ENCODE measurements at regions not wholly inside any gene's neighbourhood (a gene's known extent, or its start where the extent isn't known, plus 50 kb on each side); places are given as distances from the start of the nearest gene placed in this dataset.
"Not testable (repeated sequence)": the region's sequence is repeated elsewhere in the genome, so short reads cannot be mapped to it uniquely, and the experiment has no call there.

- peak; percentile 13 for DNase-seq (ENCODE audit: low read depth)
These were observed 112.5 kb downstream of the FAM50B start for GRCh38 chr6:3961581-3962215.

GRCh38 chr6:3962291-3963280 lies 113.4 kb downstream of the FAM50B start:
- DNase-seq (ENCODE audit: low read depth), result peak; percentile 18

GRCh38 chr6:3963426-3963825 lies 114.3 kb downstream of the FAM50B start:
- no peak for DNase-seq (ENCODE audit: low read depth)

GRCh38 chr6:3965071-3965718 lies 113.7 kb downstream of the FAM217A start:
- no peak for DNase-seq (ENCODE audit: low read depth)

- DNase-seq (ENCODE audit: low read depth), result no peak
These were observed 112.5 kb downstream of the FAM217A start for GRCh38 chr6:3966426-3966825.

GRCh38 chr6:3970097-3970496 lies 108.8 kb downstream of the FAM217A start:
- no peak for DNase-seq (ENCODE audit: low read depth)

GRCh38 chr6:3973152-3973551 lies 105.8 kb downstream of the FAM217A start:
- DNase-seq (ENCODE audit: low read depth), result not testable (repeated sequence)

GRCh38 chr6:3977875-3978711 lies 100.8 kb downstream of the FAM217A start:
- peak; percentile 76 for DNase-seq (ENCODE audit: low read depth)

- DNase-seq (ENCODE audit: low read depth), result not testable (repeated sequence)
These were observed 100.0 kb downstream of the FAM217A start for GRCh38 chr6:3978966-3979365.

- DNase-seq (ENCODE audit: low read depth), result no peak
These were observed 97.0 kb downstream of the FAM217A start for GRCh38 chr6:3981917-3982316.

GRCh38 chr6:3983778-3984177 lies 95.2 kb downstream of the FAM217A start:
- no peak for DNase-seq (ENCODE audit: low read depth)

GRCh38 chr6:3984494-3984893 lies 94.4 kb downstream of the FAM217A start:
- DNase-seq (ENCODE audit: low read depth), result no peak

GRCh38 chr6:3986241-3986640 lies 92.7 kb downstream of the FAM217A start:
- no peak for DNase-seq (ENCODE audit: low read depth)

GRCh38 chr6:3987053-3987452 lies 91.9 kb downstream of the FAM217A start:
- no peak for DNase-seq (ENCODE audit: low read depth)

GRCh38 chr6:3987576-3987975 lies 91.4 kb downstream of the FAM217A start:
- no peak for DNase-seq (ENCODE audit: low read depth)

GRCh38 chr6:3990692-3991491 lies 88.0 kb downstream of the FAM217A start:
- peak; percentile 89 for DNase-seq (ENCODE audit: low read depth)

GRCh38 chr6:3991941-3992340 lies 87.0 kb downstream of the FAM217A start:
- no peak for DNase-seq (ENCODE audit: low read depth)

- DNase-seq (ENCODE audit: low read depth), result no peak
These were observed 82.6 kb downstream of the FAM217A start for GRCh38 chr6:3996349-3996748.

GRCh38 chr6:3997177-3997770 lies 81.7 kb downstream of the FAM217A start:
- peak; percentile 74 for DNase-seq (ENCODE audit: low read depth)
